Lung (tissue), 11 donors: ENCODE measurements at regions not wholly inside any gene's neighbourhood (a gene's known extent, or its start where the extent isn't known, plus 50 kb on each side); places are given as distances from the start of the nearest gene placed in this dataset.

Source experiments
- ATAC-seq: fragments of 200-7000 bp; cut with Tn5 transposase; one replicate; pipeline ENCODE4 v1.9.1; 2020; ENCODE audit warnings: moderate number of reproducible peaks; ENCODE audit not compliant: insufficient read depth, low FRiP score
- DNase-seq, 3 donors: peaks; one replicate each; pipeline ENCODE4 v3.0.0-alpha.2; 2013 to 2017
- H3K27ac ChIP-seq, 2 donors: one replicate each; pipeline ENCODE4 v1.5.1; 2013; ENCODE audit warnings: mild to moderate bottlenecking in 2 of 2, moderate library complexity in 2 of 2, control low read depth in 1 of 2, inconsistent platforms in 1 of 2, low read depth in 1 of 2, low read length in 1 of 2
- H3K27me3 ChIP-seq, 3 donors: one replicate each; pipeline ENCODE4 v1.5.1; 2013; ENCODE audit warnings: low read length in 2 of 3; ENCODE audit not compliant: control insufficient read depth in 3 of 3, insufficient read depth in 3 of 3
- H3K36me3 ChIP-seq, 4 donors: one replicate each; pipeline ENCODE4 v1.5.1; 2013; ENCODE audit warnings: low read length in 4 of 4, mild to moderate bottlenecking in 1 of 4, moderate library complexity in 1 of 4; ENCODE audit not compliant: control insufficient read depth in 4 of 4, insufficient read depth in 4 of 4
- H3K4me1 ChIP-seq, 5 donors: one replicate each; pipeline ENCODE4 v1.5.1; 2013; ENCODE audit warnings: low read length in 5 of 5, mild to moderate bottlenecking in 2 of 5, moderate library complexity in 1 of 5; ENCODE audit not compliant: control insufficient read depth in 5 of 5, insufficient read depth in 5 of 5
- H3K4me3 ChIP-seq: one replicate; pipeline ENCODE4 v1.5.1; 2013; ENCODE audit warnings: mild to moderate bottlenecking, control low read depth, moderate library complexity
- H3K9ac ChIP-seq, 2 donors: one replicate each; pipeline ENCODE4 v1.5.1; 2013; ENCODE audit warnings: low read length in 2 of 2, control low read depth in 1 of 2; ENCODE audit not compliant: insufficient read depth in 1 of 2
- H3K9me3 ChIP-seq, 4 donors: one replicate each; pipeline ENCODE4 v1.5.1; 2013; ENCODE audit warnings: low read length in 3 of 4, mild to moderate bottlenecking in 1 of 4, moderate library complexity in 1 of 4; ENCODE audit not compliant: control insufficient read depth in 4 of 4, insufficient read depth in 3 of 4
- WGBS, 2 donors: extraction: QIAGEN DNeasy Blood & Tissue Kit; methylation state at CpG; one replicate each; pipeline ENCODE4 v1.1.7; 2013; 5-methylcytosine and 5-hydroxymethylcytosine counted together
- TF ChIP-seq, protein P1 (sequence below): IDR thresholded peaks from 2 replicates; pipeline ENCODE4 v1.5.1; 2012; ENCODE audit warnings: mild to moderate bottlenecking; ENCODE audit errors: control extremely low read depth, extremely low read depth
- donor health status: control.
- donor health status: control.
- donor health status: Bipolar disorder and iron deficiency.
- donor health status: healthy.
- donor health status: DM: yes; HTN: yes; CAD: no.

DNA sequence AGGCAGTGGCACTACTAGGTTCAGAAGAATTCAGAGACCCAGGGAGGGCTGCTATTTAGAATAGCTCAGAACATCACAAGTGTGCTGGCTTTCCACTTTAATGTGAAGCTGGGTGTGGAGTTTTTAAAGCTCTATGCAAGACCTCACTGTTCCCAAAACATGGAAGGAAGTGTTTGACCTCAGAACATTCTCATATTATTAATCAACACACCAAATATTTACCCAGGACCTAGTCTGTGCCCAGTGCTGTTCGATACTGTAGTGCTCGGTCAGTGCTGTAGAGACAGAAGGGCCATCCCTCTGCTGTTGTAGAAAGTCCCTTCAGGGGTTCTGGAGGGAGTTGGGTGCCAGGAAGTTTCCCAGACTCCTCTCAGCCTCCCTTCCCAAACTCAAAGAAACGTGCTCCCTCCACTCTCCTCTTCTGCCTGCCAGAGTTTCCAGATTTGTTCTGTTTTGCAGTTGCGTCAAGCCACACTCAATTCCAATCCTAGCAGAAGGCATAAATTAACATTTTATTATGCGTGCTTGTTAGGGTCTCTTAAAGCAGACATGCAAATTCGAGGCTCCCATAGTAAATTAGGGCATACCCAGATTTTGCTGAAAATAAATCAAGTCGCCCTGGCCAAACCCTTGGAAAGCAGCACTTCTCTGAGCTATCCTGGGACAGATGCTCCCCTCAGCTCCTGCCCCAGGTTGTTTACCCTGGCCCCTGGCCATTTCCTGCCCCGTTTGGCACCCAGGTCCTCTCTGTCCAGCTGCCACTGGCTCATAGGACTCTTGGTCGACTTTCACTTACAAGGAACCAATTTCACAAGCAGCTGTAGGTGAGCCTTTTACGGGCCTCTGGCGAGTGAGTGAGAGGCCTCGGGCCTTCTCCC lies 248.6 kb downstream of the HIVEP2 start:
- no peaks in the 10 kb centered on the region for H3K36me3 ChIP-seq
- ATAC-seq (no peak), DNase-seq (peak; percentile 29 to 80 (median 65))
- TF ChIP-seq, protein P1, sequence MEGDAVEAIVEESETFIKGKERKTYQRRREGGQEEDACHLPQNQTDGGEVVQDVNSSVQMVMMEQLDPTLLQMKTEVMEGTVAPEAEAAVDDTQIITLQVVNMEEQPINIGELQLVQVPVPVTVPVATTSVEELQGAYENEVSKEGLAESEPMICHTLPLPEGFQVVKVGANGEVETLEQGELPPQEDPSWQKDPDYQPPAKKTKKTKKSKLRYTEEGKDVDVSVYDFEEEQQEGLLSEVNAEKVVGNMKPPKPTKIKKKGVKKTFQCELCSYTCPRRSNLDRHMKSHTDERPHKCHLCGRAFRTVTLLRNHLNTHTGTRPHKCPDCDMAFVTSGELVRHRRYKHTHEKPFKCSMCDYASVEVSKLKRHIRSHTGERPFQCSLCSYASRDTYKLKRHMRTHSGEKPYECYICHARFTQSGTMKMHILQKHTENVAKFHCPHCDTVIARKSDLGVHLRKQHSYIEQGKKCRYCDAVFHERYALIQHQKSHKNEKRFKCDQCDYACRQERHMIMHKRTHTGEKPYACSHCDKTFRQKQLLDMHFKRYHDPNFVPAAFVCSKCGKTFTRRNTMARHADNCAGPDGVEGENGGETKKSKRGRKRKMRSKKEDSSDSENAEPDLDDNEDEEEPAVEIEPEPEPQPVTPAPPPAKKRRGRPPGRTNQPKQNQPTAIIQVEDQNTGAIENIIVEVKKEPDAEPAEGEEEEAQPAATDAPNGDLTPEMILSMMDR, result no peak
- H3K4me1 ChIP-seq, result peaks cover 0 to 55% (median 6%) of the 10 kb centered on the region in 5 donors
- H3K9ac ChIP-seq, result no peak overlapping the region
- no peaks in the 10 kb centered on the region for H3K9me3 ChIP-seq
- H3K27ac ChIP-seq, result no peak overlapping the region
- H3K27me3 ChIP-seq, result no peaks in the 10 kb centered on the region
- no peak overlapping the region for H3K4me3 ChIP-seq
- WGBS, 2 donors, result 62 to 77% methylated on average over 12 of the region's 12 CpGs

DNA sequence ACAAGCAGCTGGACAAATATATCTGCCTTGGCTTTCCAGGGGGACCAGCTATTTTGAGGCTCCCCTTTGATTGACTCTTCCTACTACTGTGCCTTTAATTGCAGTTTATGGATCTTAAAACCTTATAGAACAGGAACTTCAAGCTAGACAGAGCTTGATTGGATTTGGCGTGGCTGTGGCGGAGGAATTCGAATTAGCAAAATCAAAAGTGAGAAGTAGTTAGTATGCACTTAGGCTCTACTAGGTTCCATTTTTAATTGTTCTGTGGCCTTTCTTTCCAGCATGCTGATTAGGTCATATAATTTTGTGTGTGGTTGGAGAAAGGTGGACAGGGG lies 248.0 kb downstream of the HIVEP2 start:
- 91 to 93% methylated on average over 3 of the region's 3 CpGs for WGBS, 2 donors
- H3K27ac ChIP-seq, result no peak overlapping the region
- no peaks in the 10 kb centered on the region for H3K27me3 ChIP-seq
- no peak overlapping the region for H3K9ac ChIP-seq
- DNase-seq (no peak), ATAC-seq (no peak)
- TF ChIP-seq, protein P1, result no peak
- H3K4me1 ChIP-seq, result peaks cover 0 to 56% (median 6%) of the 10 kb centered on the region in 5 donors
- no peak overlapping the region for H3K4me3 ChIP-seq
- H3K36me3 ChIP-seq, result no peaks in the 10 kb centered on the region
- no peaks in the 10 kb centered on the region for H3K9me3 ChIP-seq

DNA sequence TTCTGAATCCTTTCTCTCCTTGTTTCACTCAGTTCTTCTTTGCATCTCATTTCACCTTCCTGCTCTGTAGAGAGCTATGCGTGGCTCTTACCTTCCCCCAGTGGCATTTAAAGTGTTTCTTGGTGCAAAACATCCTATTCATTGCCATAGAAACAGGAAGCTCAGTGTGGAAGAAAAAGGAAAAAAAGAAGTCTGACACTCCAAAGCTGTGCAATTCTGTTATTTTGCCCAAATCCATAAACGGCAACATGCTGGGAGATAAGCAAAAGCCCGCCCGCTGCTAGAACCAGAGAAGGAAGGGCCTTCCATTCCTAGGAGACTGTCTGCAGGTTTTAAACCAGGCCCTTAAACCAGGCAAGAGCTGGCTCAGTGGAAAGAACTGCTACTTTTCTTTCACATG lies 247.1 kb downstream of the HIVEP2 start:
- Histone ChIP-seq H3K4me1 (peaks cover 0 to 65% (median 12%) of the 10 kb centered on the region in 5 donors), H3K27ac (no peak overlapping the region), H3K27me3 (no peaks in the 10 kb centered on the region), H3K9ac (peak overlapping the region in 1 of 2 donors; percentile 1), H3K36me3 (no peaks in the 10 kb centered on the region), H3K9me3 (no peaks in the 10 kb centered on the region), H3K4me3 (no peak overlapping the region)
- DNase-seq (peak; percentile 29 to 72 (median 64)), ATAC-seq (no peak)
- TF ChIP-seq, protein P1, result no peak
- WGBS, 2 donors, result 73 to 82% methylated on average over 4 of the region's 4 CpGs

DNA sequence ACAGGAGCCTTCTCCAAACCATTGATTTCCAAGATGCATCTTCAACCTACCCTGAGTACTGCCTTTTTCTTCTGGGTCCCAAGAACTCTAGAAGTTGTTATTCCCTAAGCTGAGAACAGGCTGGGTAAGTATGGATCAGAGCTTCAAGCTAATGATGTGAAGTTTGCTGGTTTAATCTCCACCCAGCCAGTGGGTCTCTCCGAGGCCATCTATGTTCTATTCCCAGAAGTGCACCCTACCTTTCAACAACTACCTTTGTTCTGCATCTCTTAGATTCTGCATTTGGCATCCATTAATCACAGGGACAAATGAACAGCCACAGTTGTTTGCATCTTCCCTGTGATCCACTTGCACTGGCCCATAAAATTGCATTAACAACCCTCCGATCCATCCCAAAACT lies 246.2 kb downstream of the HIVEP2 start:
- no peaks in the 10 kb centered on the region for H3K9me3 ChIP-seq
- H3K9ac ChIP-seq, result no peak overlapping the region
- WGBS, 2 donors, result 94 to 96% methylated on average over 2 of the region's 2 CpGs
- no peak for DNase-seq
- no peaks in the 10 kb centered on the region for H3K27me3 ChIP-seq
- ATAC-seq, result no peak
- H3K36me3 ChIP-seq, result no peaks in the 10 kb centered on the region
- H3K27ac ChIP-seq, result no peak overlapping the region
- TF ChIP-seq, protein P1, result no peak
- peaks cover 0 to 63% (median 16%) of the 10 kb centered on the region in 5 donors for H3K4me1 ChIP-seq
- no peak overlapping the region for H3K4me3 ChIP-seq
